Stimulated activated memory B cell treated with anti-CD40 and anti-IgM and Interleukin-4, amounts not matched to agents 10 μg/mL and 1 μg/mL and 100 μg/mL, for 72 hours (primary cell): ENCODE measurements at regions not wholly inside any gene's neighbourhood (a gene's known extent, or its start where the extent isn't known, plus 50 kb on each side); places are given as distances from the start of the nearest gene placed in this dataset.

Experiments
- ATAC-seq: fragments of 150-1000 bp; cut with Tn5 transposase; 2 replicates; pipeline ENCODE4 v1.10.0; 2021
- H3K27ac Mint-ChIP-seq: one replicate; pipeline ENCODE4 v1.8.0; 2022; ENCODE audit warnings: mild to moderate bottlenecking, mixed read lengths
- H3K27me3 Mint-ChIP-seq: one replicate; pipeline ENCODE4 v1.8.0; 2022; ENCODE audit warnings: mixed read lengths
- H3K36me3 Mint-ChIP-seq: one replicate; pipeline ENCODE4 v1.8.0; 2022; ENCODE audit warnings: mixed read lengths
- H3K4me1 Mint-ChIP-seq: one replicate; pipeline ENCODE4 v1.8.0; 2022; ENCODE audit warnings: mixed read lengths
- H3K4me3 Mint-ChIP-seq: one replicate; pipeline ENCODE4 v1.8.0; 2022; ENCODE audit warnings: mild to moderate bottlenecking, moderate library complexity, mixed read lengths
- H3K9me3 Mint-ChIP-seq: one replicate; pipeline ENCODE4 v1.8.0; 2022; ENCODE audit warnings: mixed read lengths

DNA sequence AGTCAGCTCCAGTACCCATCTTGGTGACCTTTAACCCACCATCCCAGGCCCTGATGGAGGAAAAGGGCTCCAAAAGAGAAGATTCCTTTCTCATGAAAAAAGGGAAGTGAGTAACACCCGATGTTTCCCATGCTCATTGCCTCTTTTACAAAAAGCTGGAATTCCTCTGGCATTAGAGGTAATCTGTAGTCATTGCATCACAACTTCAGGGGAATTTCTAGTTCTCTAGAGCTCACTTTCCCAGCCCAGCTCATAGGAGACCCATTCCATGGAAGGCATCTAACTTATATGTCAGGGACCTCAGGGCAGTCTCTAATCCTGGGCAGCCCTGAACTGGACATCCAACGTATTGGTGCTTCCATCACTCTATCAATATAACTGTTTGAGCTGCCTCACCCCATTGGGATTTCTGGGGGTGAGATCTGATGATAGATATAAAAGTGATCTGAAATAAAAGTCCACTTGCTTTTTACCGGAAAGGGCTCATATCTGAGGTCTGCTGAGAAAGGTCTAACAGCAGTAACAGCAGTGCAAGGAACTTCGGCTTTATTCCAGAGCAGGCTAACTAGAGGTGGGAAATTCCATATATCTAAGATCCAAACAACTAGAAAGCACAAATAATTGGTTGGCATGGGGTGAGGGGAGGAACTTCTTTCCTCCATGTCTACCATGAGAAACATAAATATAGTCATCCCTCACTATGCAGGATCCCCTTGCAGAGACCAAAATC lies 106.1 kb downstream of the ETAA1 start:
- no peaks in the 10 kb centered on the region for H3K27me3 Mint-ChIP-seq
- H3K36me3 Mint-ChIP-seq: no peaks in the 10 kb centered on the region
- no peak for ATAC-seq
- no peaks in the 10 kb centered on the region for H3K4me1 Mint-ChIP-seq
- H3K4me3 Mint-ChIP-seq: no peak overlapping the region
- H3K27ac Mint-ChIP-seq: no peak overlapping the region
- H3K9me3 Mint-ChIP-seq: no peaks in the 10 kb centered on the region

GRCh38 chr2:67510745-67511144 lies 113.6 kb downstream of the ETAA1 start:
- ATAC-seq: no peak

DNA sequence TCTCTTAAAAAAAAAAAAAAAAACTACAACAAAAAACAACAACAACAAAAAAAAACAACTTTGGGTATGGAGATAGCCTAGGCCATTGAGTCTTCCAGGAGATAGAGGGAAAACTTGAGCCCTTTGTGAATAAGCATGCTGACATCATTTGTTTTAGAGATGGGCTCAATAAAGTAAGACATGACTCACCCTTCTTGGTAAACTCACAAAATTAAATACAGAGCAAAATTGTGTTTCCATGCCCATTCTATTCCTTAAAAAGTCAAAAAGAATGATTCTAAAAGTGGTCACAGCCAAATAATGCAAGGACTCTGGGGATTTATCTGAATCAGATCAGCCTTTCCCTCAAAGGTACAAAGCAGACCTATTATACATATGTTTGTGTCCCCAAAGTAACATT lies 117.4 kb downstream of the ETAA1 start:
- no peaks in the 10 kb centered on the region for H3K36me3 Mint-ChIP-seq
- no peak overlapping the region for H3K27ac Mint-ChIP-seq
- H3K27me3 Mint-ChIP-seq: peaks cover 12% of the 10 kb centered on the region
- no peaks in the 10 kb centered on the region for H3K4me1 Mint-ChIP-seq
- no peak for ATAC-seq
- H3K4me3 Mint-ChIP-seq: no peak overlapping the region
- no peaks in the 10 kb centered on the region for H3K9me3 Mint-ChIP-seq

More at GRCh38 chr2:67510745-67511144, 113.6 kb downstream of the ETAA1 start:
- no peak overlapping the region for H3K27ac Mint-ChIP-seq
- H3K9me3 Mint-ChIP-seq: no peaks in the 10 kb centered on the region
- H3K36me3 Mint-ChIP-seq: no peaks in the 10 kb centered on the region
- no peaks in the 10 kb centered on the region for H3K4me1 Mint-ChIP-seq
- H3K27me3 Mint-ChIP-seq: peaks cover 12% of the 10 kb centered on the region
- no peak overlapping the region for H3K4me3 Mint-ChIP-seq

DNA sequence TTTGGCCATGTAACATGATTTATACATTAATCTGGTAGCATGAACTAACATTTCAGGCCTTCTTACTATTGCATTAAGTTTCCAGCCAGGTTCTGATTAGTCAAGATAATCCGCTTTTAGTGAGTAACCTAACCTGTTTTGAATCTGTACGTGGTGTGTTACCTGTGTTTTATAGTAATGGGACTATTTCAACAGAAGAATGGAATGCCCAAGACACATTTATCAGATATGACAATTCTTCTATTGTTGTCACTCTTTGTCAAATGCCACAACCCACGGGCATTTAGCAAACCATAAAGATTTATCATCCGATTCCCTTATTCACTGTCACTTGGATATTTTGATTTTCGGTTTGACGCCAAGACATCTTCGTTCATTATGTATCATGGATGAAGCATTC lies 117.9 kb downstream of the ETAA1 start:
- peaks cover 12% of the 10 kb centered on the region for H3K27me3 Mint-ChIP-seq
- H3K36me3 Mint-ChIP-seq: no peaks in the 10 kb centered on the region
- no peak for ATAC-seq
- no peak overlapping the region for H3K27ac Mint-ChIP-seq
- H3K9me3 Mint-ChIP-seq: no peaks in the 10 kb centered on the region
- H3K4me3 Mint-ChIP-seq: no peak overlapping the region
- H3K4me1 Mint-ChIP-seq: no peaks in the 10 kb centered on the region

GRCh38 chr2:67515538-67515937 lies 118.4 kb downstream of the ETAA1 start:
- ATAC-seq: no peak
- no peak overlapping the region for H3K4me3 Mint-ChIP-seq
- H3K27me3 Mint-ChIP-seq: peaks cover 12% of the 10 kb centered on the region
- H3K9me3 Mint-ChIP-seq: no peaks in the 10 kb centered on the region
- no peaks in the 10 kb centered on the region for H3K4me1 Mint-ChIP-seq
- no peak overlapping the region for H3K27ac Mint-ChIP-seq
- H3K36me3 Mint-ChIP-seq: no peaks in the 10 kb centered on the region

DNA sequence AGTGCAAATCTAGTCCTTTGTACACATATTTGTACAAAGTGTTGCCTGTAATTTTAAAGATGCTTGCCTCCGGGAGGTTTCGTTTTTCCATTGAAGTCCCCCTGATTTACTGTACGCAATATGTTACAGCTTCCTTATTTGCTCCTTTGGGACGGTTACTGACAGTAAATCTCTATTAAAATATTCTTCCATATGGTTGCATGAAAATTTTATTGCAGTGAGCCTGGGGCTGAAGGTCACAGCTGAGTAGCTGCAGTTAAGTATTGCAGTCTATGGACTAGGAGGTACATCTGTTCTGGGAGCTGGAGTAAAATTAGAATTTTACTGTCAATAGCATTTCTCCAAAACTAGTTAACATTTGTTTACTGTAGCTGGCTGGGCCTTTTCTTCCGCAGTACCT lies 119.2 kb downstream of the ETAA1 start:
- Mint-ChIP-seq H3K27ac (no peak overlapping the region), H3K4me3 (no peak overlapping the region), H3K4me1 (no peaks in the 10 kb centered on the region), H3K36me3 (no peaks in the 10 kb centered on the region), H3K27me3 (peaks cover 12% of the 10 kb centered on the region), H3K9me3 (no peaks in the 10 kb centered on the region)
- no peak for ATAC-seq

DNA sequence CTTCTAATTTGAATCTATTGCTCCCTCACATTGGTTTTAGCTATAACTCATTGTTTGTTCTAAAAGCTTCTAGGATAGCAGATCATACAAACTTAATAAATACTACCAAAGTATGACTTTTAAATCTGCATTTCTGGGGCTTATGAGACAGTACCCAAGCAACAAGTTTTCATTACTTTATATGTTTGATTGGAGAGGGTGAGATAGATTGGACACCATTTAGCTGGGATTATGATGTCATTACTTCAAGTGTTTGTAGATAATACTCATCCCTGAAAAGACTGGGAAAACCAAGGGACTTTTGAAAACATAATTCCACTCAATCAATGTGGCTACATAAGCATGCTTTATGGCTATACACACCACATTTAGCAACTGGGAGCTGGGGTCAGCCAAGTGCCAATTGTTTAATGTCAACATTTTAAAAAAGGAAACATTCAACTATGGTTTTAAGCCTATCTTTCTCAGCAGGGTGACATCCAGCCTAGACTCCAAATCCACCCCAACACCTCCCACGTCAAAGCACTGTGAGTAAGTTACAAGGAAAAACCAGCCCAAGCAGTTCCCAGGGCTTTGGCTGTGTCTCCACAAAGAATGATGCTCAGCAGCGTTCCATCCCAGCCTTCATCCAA lies 119.9 kb downstream of the ETAA1 start:
- Mint-ChIP-seq H3K4me3 (no peak overlapping the region), H3K27me3 (peaks cover 12% of the 10 kb centered on the region), H3K9me3 (no peaks in the 10 kb centered on the region), H3K27ac (no peak overlapping the region), H3K4me1 (no peaks in the 10 kb centered on the region), H3K36me3 (no peaks in the 10 kb centered on the region)
- no peak for ATAC-seq

- Mint-ChIP-seq H3K4me1 (no peaks in the 10 kb centered on the region), H3K4me3 (no peak overlapping the region), H3K36me3 (no peaks in the 10 kb centered on the region), H3K9me3 (no peaks in the 10 kb centered on the region), H3K27me3 (no peaks in the 10 kb centered on the region), H3K27ac (no peak overlapping the region)
- ATAC-seq: no peak
Observed at GRCh38 chr2:67522148-67522547, 125.0 kb downstream of the ETAA1 start.

- H3K27ac Mint-ChIP-seq: no peak overlapping the region
- peaks cover 3% of the 10 kb centered on the region for H3K9me3 Mint-ChIP-seq
- no peaks in the 10 kb centered on the region for H3K27me3 Mint-ChIP-seq
- no peak overlapping the region for H3K4me3 Mint-ChIP-seq
- no peaks in the 10 kb centered on the region for H3K36me3 Mint-ChIP-seq
- no peak for ATAC-seq
- H3K4me1 Mint-ChIP-seq: no peaks in the 10 kb centered on the region
Observed at GRCh38 chr2:67524213-67524612, 127.1 kb downstream of the ETAA1 start.

GRCh38 chr2:67524777-67525176 lies 127.6 kb downstream of the ETAA1 start:
- Mint-ChIP-seq H3K27me3 (no peaks in the 10 kb centered on the region), H3K4me1 (no peaks in the 10 kb centered on the region), H3K9me3 (peaks cover 3% of the 10 kb centered on the region), H3K27ac (no peak overlapping the region), H3K4me3 (no peak overlapping the region), H3K36me3 (no peaks in the 10 kb centered on the region)
- no peak for ATAC-seq

DNA sequence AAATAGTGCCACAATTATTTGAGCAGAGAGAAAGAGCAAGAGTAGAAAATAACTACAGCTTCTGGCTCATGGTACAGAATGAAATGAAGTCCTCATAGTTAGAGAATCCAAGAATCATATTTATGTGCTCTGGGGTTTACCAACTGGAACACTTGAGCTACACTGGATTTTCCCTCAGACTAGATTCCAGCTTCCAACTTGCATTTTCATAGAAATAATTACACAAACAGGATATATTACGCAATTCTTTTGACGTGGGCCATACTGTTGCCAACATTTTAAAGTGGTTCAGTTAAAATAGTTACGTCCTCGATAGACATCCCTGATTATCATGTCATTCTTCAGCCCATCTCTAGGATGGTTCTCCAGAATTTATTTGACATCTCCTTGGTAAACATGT lies 129.2 kb downstream of the ETAA1 start:
- Mint-ChIP-seq H3K9me3 (peaks cover 3% of the 10 kb centered on the region), H3K4me3 (no peak overlapping the region), H3K27ac (no peak overlapping the region)

GRCh38 chr2:67528320-67528719 lies 131.2 kb downstream of the ETAA1 start:
- Mint-ChIP-seq H3K27ac (no peak overlapping the region), H3K4me1 (no peaks in the 10 kb centered on the region), H3K9me3 (peaks cover 3% of the 10 kb centered on the region), H3K36me3 (no peaks in the 10 kb centered on the region), H3K4me3 (no peak overlapping the region), H3K27me3 (no peaks in the 10 kb centered on the region)
- no peak for ATAC-seq

More for the DNA sequence above, 129.2 kb downstream of the ETAA1 start:
- Mint-ChIP-seq H3K36me3 (no peaks in the 10 kb centered on the region), H3K4me1 (no peaks in the 10 kb centered on the region), H3K27me3 (no peaks in the 10 kb centered on the region)
- no peak for ATAC-seq

DNA sequence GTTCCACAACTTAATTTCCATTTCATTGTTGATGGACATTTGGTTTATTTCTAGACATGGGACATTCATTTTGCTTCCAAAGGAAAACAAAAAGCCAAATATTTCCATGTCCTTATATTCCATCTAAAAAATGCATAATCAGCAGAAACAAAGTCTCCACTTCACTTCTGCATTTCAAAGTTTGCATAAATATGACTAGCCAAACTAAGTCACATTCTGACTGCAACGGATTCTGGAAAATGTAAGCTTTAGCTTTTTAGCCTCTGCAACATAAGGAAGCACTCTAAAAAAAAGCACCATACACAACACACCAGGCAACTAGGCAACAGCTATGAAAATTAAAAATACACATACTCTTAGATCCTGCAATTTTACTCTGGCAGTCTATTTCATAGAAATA lies 135.3 kb downstream of the ETAA1 start:
- Mint-ChIP-seq H3K4me1 (no peaks in the 10 kb centered on the region), H3K9me3 (peaks cover 8% of the 10 kb centered on the region), H3K4me3 (no peak overlapping the region), H3K36me3 (no peaks in the 10 kb centered on the region), H3K27ac (no peak overlapping the region), H3K27me3 (no peaks in the 10 kb centered on the region)
- no peak for ATAC-seq

GRCh38 chr2:67534745-67535144 lies 137.6 kb downstream of the ETAA1 start:
- H3K36me3 Mint-ChIP-seq: no peaks in the 10 kb centered on the region
- H3K27me3 Mint-ChIP-seq: no peaks in the 10 kb centered on the region
- H3K4me1 Mint-ChIP-seq: no peaks in the 10 kb centered on the region
- no peak for ATAC-seq
- H3K27ac Mint-ChIP-seq: no peak overlapping the region
- peaks cover 12% of the 10 kb centered on the region for H3K9me3 Mint-ChIP-seq
- no peak overlapping the region for H3K4me3 Mint-ChIP-seq

GRCh38 chr2:67540962-67541361 lies 143.8 kb downstream of the ETAA1 start:
- no peak overlapping the region for H3K27ac Mint-ChIP-seq
- H3K4me3 Mint-ChIP-seq: no peak overlapping the region
- no peaks in the 10 kb centered on the region for H3K36me3 Mint-ChIP-seq
- H3K27me3 Mint-ChIP-seq: peaks cover 9% of the 10 kb centered on the region
- peaks cover 12% of the 10 kb centered on the region for H3K9me3 Mint-ChIP-seq
- ATAC-seq: no peak
- no peaks in the 10 kb centered on the region for H3K4me1 Mint-ChIP-seq

DNA sequence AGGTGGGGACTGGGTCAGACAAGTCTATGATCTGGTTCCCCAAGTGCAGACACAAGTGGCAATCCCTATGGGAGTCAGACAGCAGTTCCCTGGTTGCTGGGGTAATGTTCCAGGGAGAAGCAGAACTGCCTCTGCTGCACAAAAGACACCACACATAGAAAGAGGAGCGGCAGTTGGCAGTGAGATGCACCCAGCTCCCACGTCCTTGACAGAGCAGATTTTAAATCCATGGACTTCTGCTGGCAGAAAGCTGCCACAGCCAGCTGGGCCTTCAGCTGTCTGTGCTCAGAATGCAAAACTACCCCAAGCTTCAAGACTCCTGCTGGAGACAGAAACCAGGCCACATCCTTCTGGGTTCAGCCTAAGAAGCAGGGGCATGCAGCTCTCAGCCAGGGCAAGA lies 147.2 kb downstream of the ETAA1 start:
- Mint-ChIP-seq H3K27ac (no peak overlapping the region), H3K4me1 (no peaks in the 10 kb centered on the region), H3K27me3 (peaks cover 9% of the 10 kb centered on the region), H3K4me3 (no peak overlapping the region), H3K9me3 (peaks cover 9% of the 10 kb centered on the region), H3K36me3 (no peaks in the 10 kb centered on the region)
- no peak for ATAC-seq
